GM13977 (cell line): ENCODE measurements at regions not wholly inside any gene's neighbourhood (a gene's known extent, or its start where the extent isn't known, plus 50 kb on each side); places are given as distances from the start of the nearest gene placed in this dataset.

Experiments
- DNase-seq: peaks from one replicate; pipeline ENCODE4 v3.0.0; 2012; ENCODE audit warnings: low spot score
- in situ Hi-C: fragments of 300-500 bp; cut with MboI; formaldehyde crosslinking; loops from one replicate; pipeline ENCODE4 v1.12.0; 2022; ENCODE audit warnings: low sequenced_read_pairs, low pct_unique_long_range_greater_than_20kb, mixed read lengths, inconsistent platforms; ENCODE audit not compliant: unreplicated experiment
- TF ChIP-seq, protein P1 (sequence below): IDR thresholded peaks from 2 replicates; pipeline ENCODE4 v1.5.1; 2012; ENCODE audit warnings: mild to moderate bottlenecking, control low read depth; ENCODE audit not compliant: insufficient read depth; ENCODE audit errors: extremely low read depth, missing control alignments

DNA sequence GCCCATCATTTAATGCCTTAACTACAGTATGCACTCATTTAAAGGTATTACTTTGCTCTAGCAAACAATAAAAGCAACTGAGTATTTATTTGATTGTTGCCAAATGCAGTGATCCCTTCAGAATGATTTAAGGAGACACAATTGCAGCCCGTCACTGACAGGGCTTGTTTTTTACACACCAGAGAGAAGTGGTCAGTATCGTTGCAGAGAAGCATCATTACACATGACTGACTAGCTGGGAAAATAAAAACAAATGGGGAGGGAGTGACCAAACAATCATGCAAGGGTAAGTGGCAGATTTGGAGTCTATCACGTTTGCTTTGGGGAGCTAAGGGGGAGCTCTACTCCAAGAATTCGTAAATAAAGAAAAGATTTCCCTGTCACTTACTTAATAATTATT, 1685.3 kb upstream of the TENM3 start:
- in situ Hi-C loops: no loop called here
- TF ChIP-seq, protein P1, sequence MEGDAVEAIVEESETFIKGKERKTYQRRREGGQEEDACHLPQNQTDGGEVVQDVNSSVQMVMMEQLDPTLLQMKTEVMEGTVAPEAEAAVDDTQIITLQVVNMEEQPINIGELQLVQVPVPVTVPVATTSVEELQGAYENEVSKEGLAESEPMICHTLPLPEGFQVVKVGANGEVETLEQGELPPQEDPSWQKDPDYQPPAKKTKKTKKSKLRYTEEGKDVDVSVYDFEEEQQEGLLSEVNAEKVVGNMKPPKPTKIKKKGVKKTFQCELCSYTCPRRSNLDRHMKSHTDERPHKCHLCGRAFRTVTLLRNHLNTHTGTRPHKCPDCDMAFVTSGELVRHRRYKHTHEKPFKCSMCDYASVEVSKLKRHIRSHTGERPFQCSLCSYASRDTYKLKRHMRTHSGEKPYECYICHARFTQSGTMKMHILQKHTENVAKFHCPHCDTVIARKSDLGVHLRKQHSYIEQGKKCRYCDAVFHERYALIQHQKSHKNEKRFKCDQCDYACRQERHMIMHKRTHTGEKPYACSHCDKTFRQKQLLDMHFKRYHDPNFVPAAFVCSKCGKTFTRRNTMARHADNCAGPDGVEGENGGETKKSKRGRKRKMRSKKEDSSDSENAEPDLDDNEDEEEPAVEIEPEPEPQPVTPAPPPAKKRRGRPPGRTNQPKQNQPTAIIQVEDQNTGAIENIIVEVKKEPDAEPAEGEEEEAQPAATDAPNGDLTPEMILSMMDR: no peak
- no peak for DNase-seq

DNA sequence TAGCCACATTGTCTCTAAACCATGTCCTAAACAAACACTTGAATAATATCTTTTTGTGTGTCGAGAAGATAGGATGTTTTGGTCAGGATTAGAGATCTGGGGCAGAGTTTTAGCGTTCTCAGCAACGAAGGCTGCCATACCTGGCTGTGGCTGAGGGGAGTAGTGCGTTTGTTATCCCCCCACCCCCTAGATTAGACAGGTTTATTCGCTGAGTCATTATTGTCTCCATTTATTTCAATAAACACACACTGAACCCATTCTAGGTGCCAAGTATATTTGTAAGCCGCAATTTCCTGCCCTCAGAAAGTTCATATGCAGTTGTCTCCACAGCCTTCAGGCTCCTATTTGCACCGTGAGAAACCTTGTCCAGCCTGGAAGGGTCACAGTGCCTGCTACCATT, 1684.8 kb upstream of the TENM3 start:
- TF ChIP-seq, protein P1: no peak
- no peak for DNase-seq
- in situ Hi-C loops: no loop called here

DNA sequence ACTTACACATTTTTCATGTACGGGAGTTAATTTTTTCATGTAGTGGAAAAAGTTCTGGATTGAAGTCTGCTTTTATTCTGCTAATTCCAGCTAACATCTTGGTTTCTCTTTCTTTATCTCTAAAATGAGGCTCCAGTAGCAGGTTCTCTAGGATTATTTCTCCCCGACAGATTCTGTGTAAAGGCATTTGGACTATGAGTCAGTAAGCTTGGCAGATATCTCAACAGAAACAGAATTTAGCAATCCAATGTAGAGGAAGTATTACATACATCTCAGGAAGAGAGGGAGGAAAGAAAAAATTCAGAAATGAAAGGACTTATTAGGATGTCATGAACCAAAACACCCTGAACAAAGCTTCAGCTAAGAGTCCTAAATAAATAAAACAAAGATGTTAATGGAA, 1682.3 kb upstream of the TENM3 start:
- in situ Hi-C loops: no loop called here
- TF ChIP-seq, protein P1: no peak
- DNase-seq: no peak

GRCh38 chr4:180564026-180564425, 1679.2 kb upstream of the TENM3 start:
- TF ChIP-seq, protein P1: no peak
- in situ Hi-C loops: no loop called here

GRCh38 chr4:180564448-180564847, 1678.8 kb upstream of the TENM3 start:
- no peak for DNase-seq
- in situ Hi-C loops: no loop called here
- TF ChIP-seq, protein P1: no peak

More at GRCh38 chr4:180564026-180564425, 1679.2 kb upstream of the TENM3 start:
- DNase-seq: no peak

DNA sequence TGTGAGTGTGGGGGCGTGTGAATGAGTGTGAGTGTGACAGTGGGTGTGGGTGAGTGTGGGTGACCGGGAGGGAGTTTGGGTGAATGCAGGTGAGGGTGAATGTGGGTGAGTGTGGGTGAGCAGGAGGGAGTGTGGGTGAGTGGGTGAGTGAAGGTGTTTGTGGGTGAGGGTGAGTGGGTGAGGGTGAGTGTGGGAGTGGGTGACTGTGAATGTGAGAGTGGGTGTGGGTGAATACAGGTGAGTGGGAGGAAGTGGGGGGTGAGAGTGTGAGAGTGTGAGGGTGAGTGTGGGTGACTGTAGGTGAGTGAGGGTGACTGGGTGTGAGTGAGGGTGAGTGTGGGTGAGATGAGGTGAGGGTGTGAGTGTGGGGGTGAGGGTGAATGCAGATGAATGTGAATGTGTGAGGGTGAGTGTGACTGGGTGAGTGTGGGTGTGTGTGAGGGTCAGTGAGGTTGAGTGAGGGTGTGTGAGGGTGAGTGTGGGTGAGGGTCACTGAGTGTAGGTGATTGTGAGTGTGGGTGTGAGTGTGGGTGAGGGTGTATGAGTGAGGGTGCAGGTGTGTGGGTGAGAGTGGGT, 1677.3 kb upstream of the TENM3 start:
- in situ Hi-C loops: no loop called here

More for the DNA sequence above, 1677.3 kb upstream of the TENM3 start:
- DNase-seq: no peak
- TF ChIP-seq, protein P1: no peak
